PFSK-1 (cell line): ENCODE measurements at regions not wholly inside any gene's neighbourhood (a gene's known extent, or its start where the extent isn't known, plus 50 kb on each side); places are given as distances from the start of the nearest gene placed in this dataset.

Experiments used
- POLR2AphosphoS5 ChIP-seq: IDR thresholded peaks from 2 replicates; pipeline ENCODE4 v1.6.1; 2012; ENCODE audit warnings: low read depth, mild to moderate bottlenecking, control low read depth, low read length, moderate library complexity
- SIN3A ChIP-seq: IDR thresholded peaks from 2 replicates; pipeline ENCODE4 v1.6.1; 2012; ENCODE audit warnings: mild to moderate bottlenecking, low read length, moderate library complexity, borderline replicate concordance; ENCODE audit not compliant: insufficient read depth

GRCh38 chr21:35120631-35121180 is 71.6 kb upstream of the RUNX1 start:
- TF ChIP-seq POLR2AphosphoS5 (no peak), SIN3A (no peak)
